WTC11 (cell line): ENCODE measurements at regions not wholly inside any gene's neighbourhood (a gene's known extent, or its start where the extent isn't known, plus 50 kb on each side); places are given as distances from the start of the nearest gene placed in this dataset.
A peak's percentile ranks its signal among the peaks of the same experiment; 100 is the strongest.

Experiments
- ATAC-seq: fragments of 200-7000 bp; cut with Tn5 transposase; 2 replicates; pipeline ENCODE4 v1.10.0; 2021; ENCODE audit warnings: mild to moderate bottlenecking, moderate library complexity
- CTCF ChIA-PET: fragments of 300-600 bp; sonication (Branson Sonifier 250); formaldehyde crosslinking; loops from one replicate; lab custom pipeline; 2021; ENCODE audit warnings: antibody characterized with exemption; lab: Charles Lee
- POLR2A ChIA-PET: fragments of 350-600 bp; sonication (Branson Sonifier 250); formaldehyde crosslinking; loops from one replicate; lab custom pipeline; 2021; ENCODE audit warnings: antibody characterized with exemption; lab: Charles Lee
- DNase-seq: peaks from one replicate; pipeline ENCODE4 v3.0.0; 2021; ENCODE audit warnings: low spot score
- H3K27ac Mint-ChIP-seq: 2 replicates; pipeline ENCODE4 v1.8.0; 2021; ENCODE audit warnings: mixed read lengths
- H3K27me3 Mint-ChIP-seq: 2 replicates; pipeline ENCODE4 v1.8.0; 2021; ENCODE audit warnings: low read depth, mild to moderate bottlenecking, moderate library complexity, mixed read lengths
- H3K36me3 Mint-ChIP-seq: 2 replicates; pipeline ENCODE4 v1.8.0; 2021; ENCODE audit warnings: mixed read lengths
- H3K4me1 Mint-ChIP-seq: 2 replicates; pipeline ENCODE4 v1.8.0; 2022; ENCODE audit warnings: mixed read lengths
- H3K4me3 Mint-ChIP-seq: 2 replicates; pipeline ENCODE4 v1.8.0; 2021; ENCODE audit warnings: mild to moderate bottlenecking, moderate library complexity, mixed read lengths
- H3K9me3 Mint-ChIP-seq: 2 replicates; pipeline ENCODE4 v1.8.0; 2021; ENCODE audit warnings: mixed read lengths
- CREM ChIP-seq: sonication (generic); formaldehyde crosslinking; IDR thresholded peaks from 2 replicates; pipeline ENCODE4 v1.8.1; 2022; ENCODE audit warnings: mild to moderate bottlenecking, missing genetic modification reagents, moderate library complexity
- E2F1 ChIP-seq: sonication (generic); formaldehyde crosslinking; IDR thresholded peaks from 2 replicates; pipeline ENCODE4 v1.8.0; 2022; ENCODE audit warnings: mild to moderate bottlenecking, missing genetic modification reagents
- E2F4 ChIP-seq: sonication (generic); formaldehyde crosslinking; IDR thresholded peaks from 2 replicates; pipeline ENCODE4 v1.8.1; 2022; ENCODE audit warnings: low read depth, mild to moderate bottlenecking, moderate library complexity, missing genetic modification reagents, borderline replicate concordance
- ELF4 ChIP-seq: sonication (generic); formaldehyde crosslinking; IDR thresholded peaks from 2 replicates; pipeline ENCODE4 v1.8.1; 2022; ENCODE audit warnings: low read depth, mild to moderate bottlenecking, moderate library complexity, missing genetic modification reagents
- FOXJ3 ChIP-seq: sonication (generic); formaldehyde crosslinking; IDR thresholded peaks from 2 replicates; pipeline ENCODE4 v1.9.0; 2021; ENCODE audit warnings: missing genetic modification reagents, mild to moderate bottlenecking, borderline replicate concordance
- FOXP1 ChIP-seq: sonication (generic); formaldehyde crosslinking; IDR thresholded peaks from 2 replicates; pipeline ENCODE4 v1.8.0; 2022; ENCODE audit warnings: missing genetic modification reagents, mild to moderate bottlenecking, moderate library complexity, borderline replicate concordance
- GABPB1 ChIP-seq: sonication (generic); formaldehyde crosslinking; IDR thresholded peaks from 2 replicates; pipeline ENCODE4 v1.8.1; 2023; ENCODE audit warnings: mild to moderate bottlenecking, missing genetic modification reagents
- GRHL2 ChIP-seq: fragments of 250-450 bp; sonication (Bioruptor Pico); IDR thresholded peaks from 2 replicates; pipeline ENCODE4 v1.8.0; 2022; ENCODE audit warnings: mild to moderate bottlenecking, moderate library complexity; ENCODE audit not compliant: insufficient replicate concordance, severe bottlenecking
- GTF2I ChIP-seq: fragments of 250-450 bp; sonication (Bioruptor Pico); conservative IDR thresholded peaks from 2 replicates; pipeline ENCODE4 v1.4.0; 2021; ENCODE audit warnings: mild to moderate bottlenecking
- MLX ChIP-seq: sonication (generic); formaldehyde crosslinking; IDR thresholded peaks from 2 replicates; pipeline ENCODE4 v1.8.1; 2023; ENCODE audit warnings: mild to moderate bottlenecking, missing genetic modification reagents, moderate library complexity
- MYBL2 ChIP-seq: sonication (generic); formaldehyde crosslinking; IDR thresholded peaks from 2 replicates; pipeline ENCODE4 v1.8.1; 2023; ENCODE audit warnings: mild to moderate bottlenecking, moderate library complexity, missing genetic modification reagents
- SMAD4 ChIP-seq: sonication (generic); formaldehyde crosslinking; IDR thresholded peaks from 2 replicates; pipeline ENCODE4 v1.8.0; 2022; ENCODE audit warnings: mild to moderate bottlenecking, missing genetic modification reagents
- SP1 ChIP-seq: sonication (generic); formaldehyde crosslinking; conservative IDR thresholded peaks from 2 replicates; pipeline ENCODE4 v1.8.1; 2022; ENCODE audit warnings: missing genetic modification reagents
- TEAD1 ChIP-seq: sonication (generic); formaldehyde crosslinking; IDR thresholded peaks from 2 replicates; pipeline ENCODE4 v1.8.0; 2022; ENCODE audit warnings: mild to moderate bottlenecking, missing genetic modification reagents
- ZNF121 ChIP-seq: sonication (generic); formaldehyde crosslinking; IDR thresholded peaks from 2 replicates; pipeline ENCODE4 v1.8.0; 2023; ENCODE audit warnings: missing genetic modification reagents
- ZNF281 ChIP-seq: sonication (generic); formaldehyde crosslinking; IDR thresholded peaks from 2 replicates; pipeline ENCODE4 v1.8.0; 2023; ENCODE audit warnings: mild to moderate bottlenecking, missing genetic modification reagents
- ZNF317 ChIP-seq: sonication (generic); formaldehyde crosslinking; IDR thresholded peaks from 2 replicates; pipeline ENCODE4 v1.8.1; 2023; ENCODE audit warnings: low read depth, mild to moderate bottlenecking, moderate library complexity, missing genetic modification reagents, borderline replicate concordance
- ZNF423 ChIP-seq: fragments of 250-450 bp; sonication (Bioruptor Pico); IDR thresholded peaks from 2 replicates; pipeline ENCODE4 v2.1.2; 2022; ENCODE audit warnings: mild to moderate bottlenecking, moderate library complexity
- ZNF532 ChIP-seq: fragments of 250-450 bp; sonication (Bioruptor Pico); IDR thresholded peaks from 2 replicates; pipeline ENCODE4 v1.9.0; 2021; ENCODE audit warnings: mild to moderate bottlenecking, borderline replicate concordance

GRCh38 chr1:194548071-194548470 lies 1361.7 kb upstream of the B3GALT2 start (continued):
- TF ChIP-seq ZNF532 (CRISPR knock-in tag) (no peak), MLX (CRISPR knock-in tag) (no peak), ZNF281 (CRISPR knock-in tag) (no peak), SMAD4 (CRISPR knock-in tag) (no peak), ELF4 (CRISPR knock-in tag) (no peak)

GRCh38 chr1:194544012-194544411 lies 1357.6 kb upstream of the B3GALT2 start:
- no peaks in the 10 kb centered on the region for H3K27me3 Mint-ChIP-seq
- CTCF ChIA-PET = interaction anchor here (0.6 kb wide), 1 partner anchor 550 kb away, joined by 3 read pairs; no protein-coding TSS in a partner anchor
- no peak for ATAC-seq
- peaks cover 26% of the 10 kb centered on the region for H3K9me3 Mint-ChIP-seq
- H3K4me1 Mint-ChIP-seq = 0 out of 2 replicates have a peak, but pooled peaks cover 6% of the 10 kb centered on the region
- H3K4me3 Mint-ChIP-seq = no peak overlapping the region
- peaks cover 7% of the 10 kb centered on the region; the same call in 1 of the 2 replicates for H3K36me3 Mint-ChIP-seq
- no peak for TF ChIP-seq ZNF281 (CRISPR knock-in tag)
- no peak for TF ChIP-seq TEAD1 (CRISPR knock-in tag)
- TF ChIP-seq ZNF121 (CRISPR knock-in tag) = no peak
- TF ChIP-seq MYBL2 (CRISPR knock-in tag) = no peak
- TF ChIP-seq GABPB1 (CRISPR knock-in tag) = no peak
- TF ChIP-seq ZNF317 (CRISPR knock-in tag) = no peak
- no peak for TF ChIP-seq GTF2I (CRISPR knock-in tag)
- TF ChIP-seq ZNF423 (CRISPR knock-in tag) = no peak
- POLR2A ChIA-PET = no interaction called here
- no peak overlapping the region for H3K27ac Mint-ChIP-seq
- DNase-seq = no peak

- ChIA-PET POLR2A (no interaction called here), CTCF (no interaction called here)
- H3K4me1 Mint-ChIP-seq = peaks cover 48% of the 10 kb centered on the region
- H3K27me3 Mint-ChIP-seq = no peaks in the 10 kb centered on the region
- ATAC-seq = peak; percentile 58
- peaks cover 30% of the 10 kb centered on the region for H3K9me3 Mint-ChIP-seq
- no peak for DNase-seq
- H3K36me3 Mint-ChIP-seq = peaks cover 7% of the 10 kb centered on the region; the same call in 1 of the 2 replicates
- H3K27ac Mint-ChIP-seq = no peak overlapping the region
- H3K4me3 Mint-ChIP-seq = no peak overlapping the region
- no peak for TF ChIP-seq GRHL2
- TF ChIP-seq CREM (CRISPR knock-in tag) = no peak
- no peak for TF ChIP-seq E2F1 (CRISPR knock-in tag)
- TF ChIP-seq FOXJ3 (CRISPR knock-in tag) = no peak
- TF ChIP-seq SP1 = no peak
- no peak for TF ChIP-seq FOXP1 (CRISPR knock-in tag)
- TF ChIP-seq E2F4 (CRISPR knock-in tag) = no peak
These were observed 1352.0 kb upstream of the B3GALT2 start for GRCh38 chr1:194538453-194538852.
